ENCODE measurements at regions not wholly inside any gene's neighbourhood (a gene's known extent, or its start where the extent isn't known, plus 50 kb on each side); places are given as distances from the start of the nearest gene placed in this dataset.
"Not testable (repeated sequence)": the region's sequence is repeated elsewhere in the genome, so short reads cannot be mapped to it uniquely, and the experiment has no call there.

DNA sequence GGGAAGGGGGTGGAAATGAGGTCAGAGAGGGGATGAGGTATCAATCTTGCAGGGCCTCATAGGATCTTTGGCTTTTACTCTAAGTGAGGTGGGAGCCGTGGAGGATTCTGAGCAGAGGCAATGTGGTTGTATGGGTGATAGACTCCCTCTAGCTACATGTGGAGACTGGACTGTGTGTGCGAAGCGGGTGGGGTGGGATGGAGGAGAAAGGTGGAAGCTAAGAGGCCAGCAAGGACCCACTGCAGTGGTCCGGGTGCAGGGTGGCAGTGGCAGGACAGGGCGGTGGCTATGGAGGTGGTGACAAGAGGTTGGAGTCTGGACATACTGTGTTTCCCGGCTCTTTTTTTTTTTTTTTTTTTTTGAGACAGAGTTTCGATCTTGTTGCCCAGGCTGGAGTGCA lies 62.4 kb upstream of the PTPN1 start:
- TF ChIP-seq, protein P1, sequence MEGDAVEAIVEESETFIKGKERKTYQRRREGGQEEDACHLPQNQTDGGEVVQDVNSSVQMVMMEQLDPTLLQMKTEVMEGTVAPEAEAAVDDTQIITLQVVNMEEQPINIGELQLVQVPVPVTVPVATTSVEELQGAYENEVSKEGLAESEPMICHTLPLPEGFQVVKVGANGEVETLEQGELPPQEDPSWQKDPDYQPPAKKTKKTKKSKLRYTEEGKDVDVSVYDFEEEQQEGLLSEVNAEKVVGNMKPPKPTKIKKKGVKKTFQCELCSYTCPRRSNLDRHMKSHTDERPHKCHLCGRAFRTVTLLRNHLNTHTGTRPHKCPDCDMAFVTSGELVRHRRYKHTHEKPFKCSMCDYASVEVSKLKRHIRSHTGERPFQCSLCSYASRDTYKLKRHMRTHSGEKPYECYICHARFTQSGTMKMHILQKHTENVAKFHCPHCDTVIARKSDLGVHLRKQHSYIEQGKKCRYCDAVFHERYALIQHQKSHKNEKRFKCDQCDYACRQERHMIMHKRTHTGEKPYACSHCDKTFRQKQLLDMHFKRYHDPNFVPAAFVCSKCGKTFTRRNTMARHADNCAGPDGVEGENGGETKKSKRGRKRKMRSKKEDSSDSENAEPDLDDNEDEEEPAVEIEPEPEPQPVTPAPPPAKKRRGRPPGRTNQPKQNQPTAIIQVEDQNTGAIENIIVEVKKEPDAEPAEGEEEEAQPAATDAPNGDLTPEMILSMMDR (IDR thresholded peaks at IDR 0.05): no peak

DNA sequence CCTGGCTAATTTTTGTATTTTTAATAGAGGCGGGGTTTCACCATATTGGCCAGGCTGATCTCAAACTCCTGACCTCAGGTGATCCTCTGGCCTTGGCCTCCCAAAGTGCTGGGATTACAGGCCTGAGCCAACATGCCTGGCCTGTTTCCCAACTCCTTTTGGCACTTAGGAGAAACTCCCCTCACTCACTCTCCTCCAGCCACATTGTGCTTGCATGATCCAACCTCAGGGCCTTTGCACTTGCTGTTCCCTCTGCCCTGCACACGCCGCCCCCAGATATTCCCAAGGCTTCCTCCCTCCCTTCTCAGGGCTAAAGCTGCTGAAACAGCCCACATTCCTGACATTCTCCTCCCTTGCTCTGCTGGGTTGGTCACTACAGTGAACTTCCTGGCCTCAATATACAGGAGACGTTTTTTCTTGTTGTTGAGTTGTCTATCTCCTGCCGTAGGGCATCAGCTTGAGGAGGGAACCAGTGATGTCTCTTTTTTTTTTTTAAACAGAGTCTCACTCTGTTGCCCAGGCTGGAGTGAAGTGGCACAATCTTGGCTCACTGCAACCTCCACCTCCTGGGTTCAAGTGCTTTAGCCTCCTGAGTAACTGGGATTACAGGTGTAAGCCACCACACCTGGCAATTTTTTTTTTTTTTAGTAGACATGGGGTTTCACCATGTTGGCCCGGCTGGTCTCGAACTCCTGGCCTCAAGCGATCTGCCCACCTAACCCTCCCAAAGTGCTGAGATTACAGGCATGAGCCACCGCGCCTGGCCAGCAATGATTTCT lies 61.4 kb upstream of the PTPN1 start:
- peaks cover 17 to 18% of the 10 kb centered on the region in 2 experiments for H3K4me1 ChIP-seq (ENCODE audit: control insufficient read depth in 1 of 2, insufficient read depth in 1 of 2, low read depth in 1 of 2, low read length in 1 of 2)
- H3K4me3 ChIP-seq (ENCODE audit: low read depth in 1 of 2, low read length in 1 of 2); H3K9me3 ChIP-seq; H3K27me3 ChIP-seq; H3K27ac ChIP-seq; H3K36me3 ChIP-seq: not testable (repeated sequence)

More for the DNA sequence above, 62.4 kb upstream of the PTPN1 start:
- no peaks in the 10 kb centered on the region for H3K27me3 ChIP-seq
- no peak overlapping the region for H3K4me3 ChIP-seq (ENCODE audit: low read depth in 1 of 2, low read length in 1 of 2)
- no peaks in the 10 kb centered on the region for H3K36me3 ChIP-seq
- H3K4me1 ChIP-seq (ENCODE audit: control insufficient read depth in 1 of 2, insufficient read depth in 1 of 2, low read depth in 1 of 2, low read length in 1 of 2): peaks cover 17 to 18% of the 10 kb centered on the region in 2 experiments
- no peaks in the 10 kb centered on the region for H3K9me3 ChIP-seq
- no peak overlapping the region for H3K27ac ChIP-seq

DNA sequence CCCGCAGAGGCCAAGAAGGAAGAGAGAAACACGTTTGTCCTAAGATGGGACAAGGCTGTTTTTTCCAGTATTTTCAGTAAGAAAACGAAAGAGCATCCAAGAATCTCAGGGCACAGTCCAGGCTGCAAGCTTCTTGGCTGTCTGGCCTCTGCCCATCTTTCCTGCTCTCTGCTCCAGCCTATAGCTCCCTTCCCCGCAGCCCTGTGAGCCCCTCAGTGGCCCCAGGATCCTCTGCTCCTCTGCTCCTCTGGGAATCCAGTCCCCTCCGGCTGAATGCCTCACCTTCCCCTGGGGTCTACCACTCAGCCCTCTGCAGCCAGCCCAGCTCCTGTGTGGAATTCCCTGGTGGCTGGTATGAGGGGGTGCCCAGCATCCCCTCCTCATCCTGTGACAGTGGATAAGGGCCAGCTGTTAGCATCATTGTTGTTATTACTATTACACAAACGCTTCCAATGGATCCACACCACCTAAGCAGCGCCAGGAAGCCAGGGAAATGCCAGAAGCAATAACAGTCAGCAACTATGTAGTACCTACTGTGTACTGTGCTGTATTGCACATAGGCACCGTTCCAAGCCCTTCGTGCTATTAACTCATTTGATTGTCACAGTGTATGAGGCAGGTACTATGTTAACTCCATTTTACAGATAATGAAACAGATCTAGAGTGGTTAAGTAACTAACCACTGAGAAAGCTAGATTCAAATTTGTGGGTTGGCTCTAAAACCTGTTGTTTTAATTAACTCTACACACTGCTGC lies 60.3 kb upstream of the PTPN1 start:
- TF ChIP-seq, protein P1 (IDR thresholded peaks at IDR 0.05): no peak
- H3K4me1 ChIP-seq (ENCODE audit: control insufficient read depth in 1 of 2, insufficient read depth in 1 of 2, low read depth in 1 of 2, low read length in 1 of 2): peaks cover 17 to 18% of the 10 kb centered on the region in 2 experiments
- H3K9me3 ChIP-seq: no peaks in the 10 kb centered on the region
- no peak overlapping the region for H3K27ac ChIP-seq
- H3K4me3 ChIP-seq (ENCODE audit: low read depth in 1 of 2, low read length in 1 of 2): no peak overlapping the region
- no peaks in the 10 kb centered on the region for H3K36me3 ChIP-seq
- H3K27me3 ChIP-seq: no peaks in the 10 kb centered on the region

DNA sequence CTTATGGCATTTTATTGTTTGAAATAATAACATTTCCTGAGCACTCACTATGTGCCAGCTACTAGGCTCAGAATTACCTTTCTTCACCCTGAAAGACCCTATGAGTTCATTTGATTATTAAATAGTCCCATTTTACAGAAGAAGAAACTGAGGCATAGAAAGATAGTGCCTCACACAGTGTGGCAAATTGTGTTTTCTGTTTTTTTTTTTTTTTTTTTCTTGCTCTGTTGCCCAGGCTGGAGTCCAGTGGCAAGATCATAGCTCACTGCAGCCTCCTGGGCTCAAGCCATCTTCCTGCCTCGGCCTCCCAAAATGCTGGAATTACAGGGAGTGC lies 59.7 kb upstream of the PTPN1 start:
- TF ChIP-seq, protein P1 (IDR thresholded peaks at IDR 0.05): no peak
- H3K36me3 ChIP-seq: no peaks in the 10 kb centered on the region
- peaks cover 19 to 20% of the 10 kb centered on the region in 2 experiments for H3K4me1 ChIP-seq (ENCODE audit: control insufficient read depth in 1 of 2, insufficient read depth in 1 of 2, low read depth in 1 of 2, low read length in 1 of 2)
- no peak overlapping the region for H3K4me3 ChIP-seq (ENCODE audit: low read depth in 1 of 2, low read length in 1 of 2)
- no peak overlapping the region for H3K27ac ChIP-seq
- H3K27me3 ChIP-seq: no peaks in the 10 kb centered on the region
- H3K9me3 ChIP-seq: no peaks in the 10 kb centered on the region

DNA sequence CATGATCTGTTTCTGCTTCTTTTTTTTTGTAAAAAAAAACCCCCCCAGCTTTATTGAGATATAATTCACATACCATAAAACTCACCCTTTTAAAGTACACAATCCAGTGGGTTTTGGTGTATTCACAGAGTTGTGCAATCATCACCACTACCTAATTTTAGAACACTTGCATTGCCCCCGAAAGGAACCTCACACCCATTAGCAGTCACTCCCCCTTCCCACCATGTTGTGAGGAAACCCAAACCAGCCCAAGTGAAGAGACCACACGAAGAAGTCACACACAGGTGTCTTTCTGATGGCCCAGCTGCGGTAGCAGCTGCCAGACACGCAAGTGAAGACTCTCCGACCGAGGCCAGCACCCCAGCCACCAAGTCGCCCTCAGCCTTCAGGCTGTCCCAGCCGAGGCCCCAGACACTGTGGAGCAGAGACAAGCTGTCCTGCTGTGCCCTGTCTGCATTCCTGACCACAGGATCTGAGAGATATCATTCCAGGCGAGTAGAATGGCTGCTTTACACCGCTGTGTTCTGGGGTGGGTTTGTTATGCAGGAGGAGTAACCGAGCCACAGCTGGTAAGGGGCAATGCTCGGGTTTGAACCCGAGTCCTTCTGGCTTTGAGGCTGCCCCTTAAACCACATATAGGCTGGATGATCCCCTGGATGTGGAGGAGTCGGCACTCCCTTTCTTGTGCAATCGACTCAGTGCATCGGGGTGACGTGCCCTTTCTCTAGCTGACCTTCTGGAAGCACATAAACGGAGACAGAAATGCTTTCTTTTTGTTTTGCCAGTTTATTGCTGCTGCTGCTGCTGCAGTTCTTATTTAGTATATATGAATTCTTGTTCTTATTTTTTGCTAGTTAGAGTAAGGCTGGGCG lies 59.1 kb upstream of the PTPN1 start:
- TF ChIP-seq, protein P1 (IDR thresholded peaks at IDR 0.05): no peak
- Histone ChIP-seq H3K9me3 (no peaks in the 10 kb centered on the region), H3K4me1 (ENCODE audit: control insufficient read depth in 1 of 2, insufficient read depth in 1 of 2, low read depth in 1 of 2, low read length in 1 of 2) (peaks cover 25 to 26% of the 10 kb centered on the region in 2 experiments), H3K36me3 (no peaks in the 10 kb centered on the region), H3K27ac (no peak overlapping the region), H3K27me3 (no peaks in the 10 kb centered on the region), H3K4me3 (ENCODE audit: low read depth in 1 of 2, low read length in 1 of 2) (peak overlapping the region; percentile 29 to 47)

DNA sequence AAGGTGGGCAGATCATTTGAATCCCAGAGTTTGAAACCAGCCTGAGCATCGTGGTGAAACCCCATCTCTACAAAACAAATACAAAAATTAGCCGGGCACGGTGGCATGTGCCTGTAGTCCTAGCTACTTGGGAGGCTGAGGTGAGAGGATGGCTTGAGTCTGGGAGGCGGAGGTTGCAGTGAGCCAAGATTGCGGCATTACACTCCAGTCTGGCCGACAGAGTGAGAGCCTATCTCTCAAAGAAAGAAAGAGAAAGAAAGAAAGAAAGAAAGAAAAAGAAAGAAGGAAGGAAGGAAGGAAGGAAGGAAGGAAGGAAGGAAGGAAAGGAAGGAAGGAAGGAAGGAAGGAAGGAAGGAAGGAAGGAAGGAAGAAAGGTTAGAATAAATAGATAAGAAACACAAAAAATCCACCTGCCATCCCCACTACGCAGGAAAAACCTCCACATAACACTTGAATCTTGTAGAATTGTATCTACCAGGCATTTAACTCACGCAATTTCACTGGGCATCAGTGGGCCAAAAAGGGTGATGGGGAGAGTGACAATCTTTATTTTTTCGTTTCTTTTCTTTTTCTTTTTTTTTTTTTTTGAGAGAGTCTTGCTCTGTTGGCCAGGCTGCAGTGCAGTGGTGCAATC lies 58.3 kb upstream of the PTPN1 start:
- H3K36me3 ChIP-seq, H3K27ac ChIP-seq, H3K27me3 ChIP-seq, H3K9me3 ChIP-seq: not testable (repeated sequence)
- peaks cover 33 to 34% of the 10 kb centered on the region in 2 experiments for H3K4me1 ChIP-seq (ENCODE audit: control insufficient read depth in 1 of 2, insufficient read depth in 1 of 2, low read depth in 1 of 2, low read length in 1 of 2)
- H3K4me3 ChIP-seq (ENCODE audit: low read depth in 1 of 2, low read length in 1 of 2): peak overlapping the region; percentile 29 to 47
